Gastroesophageal sphincter (tissue), 4 donors: ENCODE measurements at regions not wholly inside any gene's neighbourhood (a gene's known extent, or its start where the extent isn't known, plus 50 kb on each side); places are given as distances from the start of the nearest gene placed in this dataset.
A peak's percentile ranks its signal among the peaks of the same experiment; 100 is the strongest.

ENCODE experiments used
- ATAC-seq: fragments of 150-250 bp; one replicate; pipeline ENCODE4 v1.9.1; 2016; ENCODE audit warnings: mild to moderate bottlenecking, moderate library complexity
- H3K27ac ChIP-seq, 4 donors: fragments of 200-600 bp; sonication (generic) in 3 of 4; 1 replicate in 3 of 4; 2 replicates in 1 of 4; pipeline ENCODE4 v1.5.1; 2016 to 2019
- H3K27me3 ChIP-seq: fragments of 200-600 bp; sonication (generic); one replicate; pipeline ENCODE4 v1.5.1; 2019
- H3K36me3 ChIP-seq, 2 donors: fragments of 200-600 bp; sonication (generic); one replicate each; pipeline ENCODE4 v1.5.1; 2019; ENCODE audit warnings: control low read depth in 1 of 2
- H3K4me1 ChIP-seq, 3 donors: fragments of 200-600 bp; sonication (generic); 1 replicate in 2 of 3; 2 replicates in 1 of 3; pipeline ENCODE4 v1.5.1; 2016 to 2019; ENCODE audit warnings: control low read depth in 2 of 3
- H3K4me3 ChIP-seq, 2 donors: fragments of 200-600 bp; sonication (generic); one replicate each; pipeline ENCODE4 v1.5.1; 2019; ENCODE audit warnings: mild to moderate bottlenecking in 1 of 2, moderate library complexity in 1 of 2
- H3K9me3 ChIP-seq, 3 donors: fragments of 200-600 bp; sonication (generic); one replicate each; pipeline ENCODE4 v1.5.1; 2017 to 2019; ENCODE audit warnings: control low read depth in 2 of 3
- CTCF ChIP-seq, 4 experiments: fragments of 200-600 bp in 2 of 4; fragments of 450-650 bp in 2 of 4; sonication (generic) in 1 of 4; IDR thresholded peaks; one replicate each; pipeline ENCODE4 v1.5.1; 2017 to 2019; ENCODE audit warnings: antibody characterized with exemption in 4 of 4, mild to moderate bottlenecking in 2 of 4, moderate library complexity in 2 of 4
- EP300 ChIP-seq: sonication (generic); formaldehyde crosslinking; IDR thresholded peaks from one replicate; pipeline ENCODE4 v1.6.1; 2017; ENCODE audit warnings: antibody characterized with exemption, mild to moderate bottlenecking
- POLR2A ChIP-seq, 2 donors: fragments of 450-650 bp; IDR thresholded peaks; one replicate each; pipeline ENCODE4 v1.6.1; 2017; ENCODE audit warnings: antibody characterized with exemption in 2 of 2, mild to moderate bottlenecking in 2 of 2, moderate library complexity in 1 of 2
- POLR2AphosphoS5 ChIP-seq: sonication (generic); formaldehyde crosslinking; IDR thresholded peaks from one replicate; pipeline ENCODE4 v1.6.1; 2017; ENCODE audit warnings: antibody characterized with exemption
- WGBS, 2 donors: methylation state at CpG; one replicate each; pipeline ENCODE4 v1.1.5; 2018; ENCODE audit warnings: low coverage in 1 of 2; 5-methylcytosine and 5-hydroxymethylcytosine counted together

GRCh38 chr12:111150921-111151840 is 217.7 kb downstream of the PHETA1 start:
- H3K27me3 ChIP-seq, result peaks cover 45% of the 10 kb centered on the region
- H3K4me1 ChIP-seq, result peaks cover 0 to 11% (median 0%) of the 10 kb centered on the region in 3 donors
- H3K4me3 ChIP-seq, result no peak overlapping the region
- H3K36me3 ChIP-seq, result no peaks in the 10 kb centered on the region
- no peak overlapping the region for H3K27ac ChIP-seq
- TF ChIP-seq POLR2A (IDR thresholded peaks at IDR 0.05), result no peak
- TF ChIP-seq POLR2AphosphoS5, result no peak
- no peak for TF ChIP-seq EP300
- no peak for TF ChIP-seq CTCF (IDR thresholded peaks at IDR 0.05)
- no peak for ATAC-seq
- 53 to 64% methylated on average over 7 to 16 of the region's 20 CpGs for WGBS, 2 donors
- H3K9me3 ChIP-seq, result no peaks in the 10 kb centered on the region

GRCh38 chr12:111150360-111150759 is 218.5 kb downstream of the PHETA1 start:
- H3K4me3 ChIP-seq, result no peak overlapping the region
- peaks cover 37% of the 10 kb centered on the region for H3K27me3 ChIP-seq
- no peaks in the 10 kb centered on the region for H3K36me3 ChIP-seq
- 7 to 26% methylated on average over 5 of the region's 7 CpGs for whole genome bisulfite sequencing, 2 donors
- TF ChIP-seq EP300 (no peak), POLR2A (IDR thresholded peaks at IDR 0.05) (no peak), CTCF (IDR thresholded peaks at IDR 0.05) (no peak), POLR2AphosphoS5 (no peak)
- H3K4me1 ChIP-seq, result peaks cover 0 to 11% (median 0%) of the 10 kb centered on the region in 3 donors
- no peak for ATAC-seq
- no peaks in the 10 kb centered on the region for H3K9me3 ChIP-seq
- no peak overlapping the region for H3K27ac ChIP-seq

GRCh38 chr12:111149299-111149698 is 219.6 kb downstream of the PHETA1 start:
- 75 to 86% methylated on average over 3 to 4 of the region's 4 CpGs for WGBS, 2 donors
- H3K4me3 ChIP-seq, result no peak overlapping the region
- TF ChIP-seq CTCF (IDR thresholded peaks at IDR 0.05) (no peak), POLR2AphosphoS5 (no peak), POLR2A (IDR thresholded peaks at IDR 0.05) (no peak), EP300 (no peak)
- peaks cover 0 to 12% (median 0%) of the 10 kb centered on the region in 3 donors for H3K4me1 ChIP-seq
- H3K27me3 ChIP-seq, result peaks cover 26% of the 10 kb centered on the region
- ATAC-seq, result no peak
- H3K27ac ChIP-seq, result no peak overlapping the region
- no peaks in the 10 kb centered on the region for H3K36me3 ChIP-seq
- no peaks in the 10 kb centered on the region for H3K9me3 ChIP-seq

GRCh38 chr12:111148005-111148404 is 220.9 kb downstream of the PHETA1 start:
- Histone ChIP-seq H3K27ac (no peak overlapping the region), H3K27me3 (peaks cover 18% of the 10 kb centered on the region), H3K4me1 (peaks cover 0 to 25% (median 7%) of the 10 kb centered on the region in 3 donors), H3K4me3 (no peak overlapping the region), H3K36me3 (no peaks in the 10 kb centered on the region), H3K9me3 (no peaks in the 10 kb centered on the region)
- no peak for ATAC-seq
- TF ChIP-seq CTCF (IDR thresholded peaks at IDR 0.05), result no peak
- no peak for TF ChIP-seq POLR2A (IDR thresholded peaks at IDR 0.05)
- TF ChIP-seq EP300, result no peak
- TF ChIP-seq POLR2AphosphoS5, result no peak
- 88 to 95% methylated on average over 6 of the region's 6 CpGs for WGBS, 2 donors

GRCh38 chr12:111143271-111143670 is 222.9 kb upstream of the MYL2 start:
- Histone ChIP-seq H3K27me3 (peaks cover 8% of the 10 kb centered on the region), H3K36me3 (no peaks in the 10 kb centered on the region), H3K4me1 (peaks cover 0 to 19% (median 9%) of the 10 kb centered on the region in 3 donors), H3K27ac (peak overlapping the region in 1 of 4 donors; percentile 47), H3K4me3 (no peak overlapping the region), H3K9me3 (no peaks in the 10 kb centered on the region)
- WGBS, 2 donors, result 6 to 41% methylated on average over 2 to 4 of the region's 11 CpGs
- TF ChIP-seq POLR2A (IDR thresholded peaks at IDR 0.05), result no peak
- no peak for TF ChIP-seq CTCF (IDR thresholded peaks at IDR 0.05)
- TF ChIP-seq POLR2AphosphoS5, result no peak
- TF ChIP-seq EP300, result no peak
- ATAC-seq, result no peak
